GM12873 (cell line): ENCODE measurements at regions not wholly inside any gene's neighbourhood (a gene's known extent, or its start where the extent isn't known, plus 50 kb on each side); places are given as distances from the start of the nearest gene placed in this dataset.

Experiments used
- TF ChIP-seq, protein P1 (sequence below): IDR thresholded peaks from 2 replicates; pipeline ENCODE4 v1.5.1; 2012; ENCODE audit warnings: low read depth, mild to moderate bottlenecking, moderate library complexity, low read length, control low read depth; ENCODE audit not compliant: insufficient read depth; ENCODE audit errors: missing control alignments

GRCh38 chr18:57965246-57965645 is 78.8 kb upstream of the NEDD4L start:
- TF ChIP-seq, protein P1, sequence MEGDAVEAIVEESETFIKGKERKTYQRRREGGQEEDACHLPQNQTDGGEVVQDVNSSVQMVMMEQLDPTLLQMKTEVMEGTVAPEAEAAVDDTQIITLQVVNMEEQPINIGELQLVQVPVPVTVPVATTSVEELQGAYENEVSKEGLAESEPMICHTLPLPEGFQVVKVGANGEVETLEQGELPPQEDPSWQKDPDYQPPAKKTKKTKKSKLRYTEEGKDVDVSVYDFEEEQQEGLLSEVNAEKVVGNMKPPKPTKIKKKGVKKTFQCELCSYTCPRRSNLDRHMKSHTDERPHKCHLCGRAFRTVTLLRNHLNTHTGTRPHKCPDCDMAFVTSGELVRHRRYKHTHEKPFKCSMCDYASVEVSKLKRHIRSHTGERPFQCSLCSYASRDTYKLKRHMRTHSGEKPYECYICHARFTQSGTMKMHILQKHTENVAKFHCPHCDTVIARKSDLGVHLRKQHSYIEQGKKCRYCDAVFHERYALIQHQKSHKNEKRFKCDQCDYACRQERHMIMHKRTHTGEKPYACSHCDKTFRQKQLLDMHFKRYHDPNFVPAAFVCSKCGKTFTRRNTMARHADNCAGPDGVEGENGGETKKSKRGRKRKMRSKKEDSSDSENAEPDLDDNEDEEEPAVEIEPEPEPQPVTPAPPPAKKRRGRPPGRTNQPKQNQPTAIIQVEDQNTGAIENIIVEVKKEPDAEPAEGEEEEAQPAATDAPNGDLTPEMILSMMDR: no peak

GRCh38 chr18:57961876-57962505 is 82.0 kb upstream of the NEDD4L start:
- TF ChIP-seq, protein P1: no peak

GRCh38 chr18:57961411-57961810 is 82.6 kb upstream of the NEDD4L start:
- TF ChIP-seq, protein P1: no peak

DNA sequence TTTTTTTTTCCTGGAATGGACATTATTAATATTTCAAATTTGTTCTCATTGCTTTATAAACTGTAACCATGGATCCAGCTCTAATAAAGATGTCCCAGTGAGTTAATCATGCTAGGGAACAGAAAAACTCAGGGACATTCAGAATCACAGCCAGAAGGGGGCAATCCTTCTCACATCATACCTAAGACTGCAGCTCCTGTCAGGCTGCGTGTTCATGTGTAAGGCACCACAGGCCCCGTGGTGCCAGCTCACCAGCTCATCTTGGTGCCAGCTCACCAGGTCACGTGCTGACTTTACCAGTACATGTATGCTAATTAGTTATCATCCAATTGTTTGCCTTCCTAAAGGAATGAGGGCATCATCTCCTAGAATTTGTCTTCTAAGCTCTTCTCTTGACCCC is 84.7 kb upstream of the NEDD4L start:
- TF ChIP-seq, protein P1: peak; percentile 60

- TF ChIP-seq, protein P1: no peak
Observed at GRCh38 chr18:57957210-57957609, 86.8 kb upstream of the NEDD4L start.

- TF ChIP-seq, protein P1: no peak
Observed at GRCh38 chr18:57956491-57956890, 87.5 kb upstream of the NEDD4L start.

- TF ChIP-seq, protein P1: no peak
Observed at GRCh38 chr18:57954935-57955334, 89.1 kb upstream of the NEDD4L start.
